Activated CD4-positive, alpha-beta memory T cell treated with anti-CD3 and anti-CD28 coated beads, Interleukin-2, amount 10 ng/mL, durations not matched to agents 7 days and 5 days (primary cell): ENCODE measurements at regions not wholly inside any gene's neighbourhood (a gene's known extent, or its start where the extent isn't known, plus 50 kb on each side); places are given as distances from the start of the nearest gene placed in this dataset.

Experiments
- CTCF ChIA-PET: fragments of 350-600 bp; sonication (Branson Sonifier 250); formaldehyde crosslinking; loops from one replicate; lab custom pipeline; 2021; ENCODE audit warnings: antibody characterized with exemption, inconsistent platforms; lab: Charles Lee
- POLR2A ChIA-PET: fragments of 350-600 bp; sonication (Branson Sonifier 250); formaldehyde crosslinking; loops from one replicate; lab custom pipeline; 2021; ENCODE audit warnings: antibody characterized with exemption; lab: Charles Lee
- DNase-seq: peaks from one replicate; pipeline ENCODE4 v3.0.0-alpha.2; 2020
- H3K27ac Mint-ChIP-seq: one replicate; pipeline ENCODE4 v1.8.0; 2021; ENCODE audit warnings: mild to moderate bottlenecking, mixed read lengths
- H3K27me3 Mint-ChIP-seq: one replicate; pipeline ENCODE4 v1.8.0; 2021; ENCODE audit warnings: mixed read lengths
- H3K36me3 Mint-ChIP-seq: one replicate; pipeline ENCODE4 v1.8.0; 2021; ENCODE audit warnings: low read depth, mixed read lengths
- H3K4me1 Mint-ChIP-seq: one replicate; pipeline ENCODE4 v1.8.0; 2021; ENCODE audit warnings: mixed read lengths
- H3K4me3 Mint-ChIP-seq: one replicate; pipeline ENCODE4 v1.8.0; 2021; ENCODE audit warnings: mild to moderate bottlenecking, mixed read lengths
- H3K9me3 Mint-ChIP-seq: one replicate; pipeline ENCODE4 v1.8.0; 2021; ENCODE audit warnings: mixed read lengths

- H3K9me3 Mint-ChIP-seq: no peaks in the 10 kb centered on the region
- no peak for DNase-seq
- ChIA-PET POLR2A (no interaction called here), CTCF (no interaction called here)
- H3K27me3 Mint-ChIP-seq: no peaks in the 10 kb centered on the region
- no peak overlapping the region for H3K4me3 Mint-ChIP-seq
- H3K36me3 Mint-ChIP-seq: no peaks in the 10 kb centered on the region
- no peak overlapping the region for H3K27ac Mint-ChIP-seq
- peaks cover 8% of the 10 kb centered on the region for H3K4me1 Mint-ChIP-seq
These were observed 96.3 kb upstream of the RNF152 start for GRCh38 chr18:61989138-61989537.

- Mint-ChIP-seq H3K9me3 (no peaks in the 10 kb centered on the region), H3K4me3 (no peak overlapping the region), H3K4me1 (peaks cover 6% of the 10 kb centered on the region), H3K27ac (no peak overlapping the region), H3K36me3 (no peaks in the 10 kb centered on the region), H3K27me3 (no peaks in the 10 kb centered on the region)
- no peak for DNase-seq
- ChIA-PET CTCF (no interaction called here), POLR2A (no interaction called here)
These were observed 95.3 kb upstream of the RNF152 start for GRCh38 chr18:61988100-61988499.

DNA sequence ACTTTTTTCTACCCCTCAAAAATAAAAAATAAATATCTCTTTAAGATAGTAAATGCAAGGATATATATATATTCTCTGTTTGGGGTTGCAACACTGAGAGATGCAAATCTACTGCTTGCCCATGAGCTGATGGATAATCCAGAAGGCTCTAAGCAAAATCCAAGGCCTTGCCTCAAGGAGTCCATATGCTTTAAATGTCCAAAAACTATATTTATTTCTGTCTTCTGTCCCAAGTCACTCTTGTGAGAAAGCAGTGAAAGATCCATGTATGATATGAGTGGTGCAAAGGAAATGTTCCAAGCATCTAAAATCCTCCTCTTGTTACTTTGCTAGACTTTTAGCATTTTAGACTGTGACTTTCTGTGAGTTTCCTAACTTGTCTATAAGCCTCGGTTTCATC is 92.9 kb upstream of the RNF152 start:
- no peaks in the 10 kb centered on the region for H3K27me3 Mint-ChIP-seq
- no peak for DNase-seq
- no peaks in the 10 kb centered on the region for H3K4me1 Mint-ChIP-seq
- H3K9me3 Mint-ChIP-seq: no peaks in the 10 kb centered on the region
- H3K4me3 Mint-ChIP-seq: no peak overlapping the region
- ChIA-PET POLR2A (no interaction called here), CTCF (no interaction called here)
- no peak overlapping the region for H3K27ac Mint-ChIP-seq
- no peaks in the 10 kb centered on the region for H3K36me3 Mint-ChIP-seq

DNA sequence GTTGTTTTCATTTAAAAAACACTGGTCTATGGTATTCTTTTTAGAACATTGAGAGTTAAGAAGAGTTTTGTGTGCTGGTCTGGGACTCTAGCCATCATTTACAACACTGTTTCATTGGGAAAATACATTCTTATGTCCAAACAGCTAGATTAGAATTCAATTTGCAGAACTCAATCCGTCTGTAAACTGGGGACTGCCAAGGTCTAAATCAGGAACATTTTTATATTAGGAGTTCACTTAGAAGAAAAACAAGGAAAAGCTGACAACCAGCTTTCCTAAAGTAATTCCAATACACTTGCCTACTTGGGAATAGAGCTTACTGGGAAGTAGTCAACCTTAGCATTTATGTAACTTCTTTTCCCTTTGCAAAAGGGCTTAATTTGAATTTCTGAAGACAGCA is 91.5 kb upstream of the RNF152 start:
- Mint-ChIP-seq H3K27ac (no peak overlapping the region), H3K9me3 (no peaks in the 10 kb centered on the region), H3K4me3 (no peak overlapping the region), H3K4me1 (peaks cover 6% of the 10 kb centered on the region), H3K36me3 (no peaks in the 10 kb centered on the region), H3K27me3 (no peaks in the 10 kb centered on the region)
- no peak for DNase-seq
- ChIA-PET CTCF (no interaction called here), POLR2A (no interaction called here)

GRCh38 chr18:61982475-61982874 is 89.7 kb upstream of the RNF152 start:
- Mint-ChIP-seq H3K4me3 (no peak overlapping the region), H3K9me3 (no peaks in the 10 kb centered on the region), H3K36me3 (no peaks in the 10 kb centered on the region), H3K27ac (no peak overlapping the region), H3K4me1 (peaks cover 6% of the 10 kb centered on the region), H3K27me3 (no peaks in the 10 kb centered on the region)
- no peak for DNase-seq
- ChIA-PET POLR2A (no interaction called here), CTCF (no interaction called here)

DNA sequence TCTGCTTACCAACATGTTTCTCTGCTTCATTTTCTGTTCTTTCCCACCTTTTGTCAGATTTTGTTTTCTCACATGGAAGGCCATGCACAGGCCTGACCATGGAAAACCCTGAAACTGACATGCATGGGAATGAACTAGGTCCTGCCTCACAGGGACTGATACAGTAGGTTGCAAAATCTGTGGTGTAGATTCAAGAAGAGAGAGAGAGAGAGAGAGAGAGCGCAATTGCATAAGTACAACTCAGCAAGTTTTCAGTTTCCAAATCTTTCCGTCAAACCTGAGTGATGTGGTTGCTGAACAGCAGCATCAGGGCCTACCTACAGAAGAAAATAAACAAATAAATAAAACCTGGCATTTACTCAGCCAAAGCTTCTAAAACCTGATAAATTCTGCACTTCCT is 87.5 kb upstream of the RNF152 start:
- H3K4me1 Mint-ChIP-seq: peaks cover 17% of the 10 kb centered on the region
- POLR2A ChIA-PET: no interaction called here
- no peak overlapping the region for H3K4me3 Mint-ChIP-seq
- H3K27me3 Mint-ChIP-seq: no peaks in the 10 kb centered on the region
- CTCF ChIA-PET: no interaction called here
- H3K9me3 Mint-ChIP-seq: no peaks in the 10 kb centered on the region
- no peaks in the 10 kb centered on the region for H3K36me3 Mint-ChIP-seq
- no peak overlapping the region for H3K27ac Mint-ChIP-seq
- no peak for DNase-seq

DNA sequence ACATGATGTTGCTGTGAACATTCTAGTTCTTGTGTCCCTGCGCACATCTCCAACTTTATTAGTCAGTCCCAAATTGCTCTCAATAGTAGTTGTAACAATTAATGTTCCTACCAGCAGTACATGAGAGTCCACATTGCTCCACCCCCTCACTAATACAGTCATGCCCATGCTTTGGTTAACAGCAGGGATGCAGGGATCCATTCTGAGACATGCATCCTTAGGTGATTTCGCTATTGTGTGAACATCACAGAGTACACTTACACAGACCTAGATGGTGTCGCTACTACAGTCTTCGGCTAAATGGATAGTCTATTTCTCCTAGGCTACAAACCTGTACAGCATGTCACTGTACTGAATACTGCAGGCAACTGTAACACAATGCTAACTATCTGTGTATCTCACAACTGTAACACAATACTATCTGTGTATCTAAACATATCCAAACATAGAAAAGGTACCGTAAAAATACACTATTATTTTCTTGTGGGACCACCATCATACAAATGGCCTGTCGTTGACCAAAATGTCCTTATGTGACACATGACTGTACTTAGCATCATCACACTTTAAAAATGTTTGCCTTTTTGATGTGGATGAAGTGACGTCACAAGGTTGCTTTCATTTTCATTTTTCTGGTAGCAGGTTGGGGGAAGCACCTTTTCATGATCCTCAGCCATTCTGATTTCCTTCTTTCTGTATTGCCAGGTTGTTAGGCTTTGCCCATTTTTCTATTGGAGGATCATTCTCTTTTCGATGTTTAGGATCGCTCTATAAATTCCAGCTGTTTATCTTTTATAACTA is 82.9 kb upstream of the RNF152 start:
- POLR2A ChIA-PET: no interaction called here
- Mint-ChIP-seq H3K27ac (no peak overlapping the region), H3K27me3 (no peaks in the 10 kb centered on the region), H3K9me3 (no peaks in the 10 kb centered on the region), H3K4me1 (peaks cover 18% of the 10 kb centered on the region), H3K4me3 (no peak overlapping the region), H3K36me3 (no peaks in the 10 kb centered on the region)
- no peak for DNase-seq
- CTCF ChIA-PET: no interaction called here

DNA sequence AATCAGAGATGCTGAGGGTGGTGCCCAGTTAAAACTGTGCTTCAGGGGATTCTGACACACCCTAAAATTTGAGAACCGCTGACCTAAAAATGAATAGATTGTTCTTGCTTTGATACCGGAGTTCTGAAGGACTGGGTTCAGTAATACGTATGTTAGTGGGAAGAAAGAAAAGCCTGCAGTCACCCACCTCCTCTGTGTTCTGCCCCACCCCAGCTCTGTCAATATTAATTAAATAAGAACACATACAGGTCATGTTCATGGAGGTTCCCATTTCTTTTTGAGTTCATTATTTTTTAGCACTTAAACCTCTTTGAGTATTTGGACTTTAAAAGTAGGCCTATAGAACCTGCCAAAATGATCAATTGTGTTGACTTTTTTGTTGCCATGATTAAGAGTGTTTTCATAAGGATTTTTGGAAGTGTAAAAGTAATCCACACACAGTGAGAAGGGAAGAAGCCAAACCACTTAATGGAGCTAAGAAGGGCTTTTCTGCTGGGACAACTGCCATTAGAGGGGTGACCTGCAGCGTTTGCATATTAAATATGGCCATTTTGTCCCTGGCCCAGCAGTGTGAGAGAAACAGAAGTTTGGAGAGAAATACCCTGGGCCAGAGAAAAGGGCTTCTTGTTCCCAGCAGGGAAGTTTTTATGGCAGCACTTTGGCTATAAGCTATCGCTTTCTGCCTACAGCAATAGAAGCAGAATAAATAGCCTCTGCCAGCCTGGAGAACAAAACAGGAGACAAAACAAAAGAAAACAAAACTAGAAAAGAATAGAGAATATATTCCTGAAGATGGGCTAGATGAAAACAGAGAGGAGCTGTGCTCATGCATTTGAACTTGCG is 80.7 kb upstream of the RNF152 start:
- peaks cover 11% of the 10 kb centered on the region for H3K4me1 Mint-ChIP-seq
- H3K27ac Mint-ChIP-seq: no peak overlapping the region
- CTCF ChIA-PET: no interaction called here
- no peak for DNase-seq
- POLR2A ChIA-PET: no interaction called here
- no peak overlapping the region for H3K4me3 Mint-ChIP-seq
- no peaks in the 10 kb centered on the region for H3K36me3 Mint-ChIP-seq
- H3K9me3 Mint-ChIP-seq: no peaks in the 10 kb centered on the region
- no peaks in the 10 kb centered on the region for H3K27me3 Mint-ChIP-seq

- POLR2A ChIA-PET: no interaction called here
- Mint-ChIP-seq H3K36me3 (no peaks in the 10 kb centered on the region), H3K27ac (no peak overlapping the region)
These were observed 79.8 kb upstream of the RNF152 start for GRCh38 chr18:61972389-61973264.

GRCh38 chr18:61967252-61967891 is 74.6 kb upstream of the RNF152 start:
- no peak overlapping the region for H3K4me3 Mint-ChIP-seq
- no peaks in the 10 kb centered on the region for H3K9me3 Mint-ChIP-seq
- no peak overlapping the region for H3K27ac Mint-ChIP-seq
- peaks cover 2% of the 10 kb centered on the region for H3K27me3 Mint-ChIP-seq
- POLR2A ChIA-PET: no interaction called here
- CTCF ChIA-PET: no interaction called here
- DNase-seq: no peak
- no peaks in the 10 kb centered on the region for H3K4me1 Mint-ChIP-seq
- no peaks in the 10 kb centered on the region for H3K36me3 Mint-ChIP-seq

More at GRCh38 chr18:61972389-61973264, 79.8 kb upstream of the RNF152 start:
- Mint-ChIP-seq H3K9me3 (no peaks in the 10 kb centered on the region), H3K4me3 (no peak overlapping the region), H3K4me1 (peaks cover 11% of the 10 kb centered on the region), H3K27me3 (no peaks in the 10 kb centered on the region)
- no peak for DNase-seq
- CTCF ChIA-PET: no interaction called here

DNA sequence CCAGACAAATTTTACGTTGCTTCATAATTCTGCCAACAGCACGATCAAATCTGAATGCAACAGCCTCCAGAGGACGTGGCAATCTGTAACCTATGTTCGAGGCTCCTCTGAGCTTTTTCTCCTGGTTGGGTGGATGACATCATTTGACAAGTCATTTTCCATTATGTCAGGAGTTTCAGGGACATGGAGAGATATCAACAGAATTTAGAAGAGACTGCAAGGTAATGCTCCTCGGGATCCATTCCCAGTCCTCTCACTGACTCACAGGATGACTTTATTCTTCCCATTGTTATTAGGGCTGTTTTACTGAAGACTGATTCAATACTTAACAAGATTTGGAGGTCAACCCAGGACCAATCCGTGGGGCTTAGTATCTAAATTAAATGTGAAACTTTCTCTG is 72.5 kb upstream of the RNF152 start:
- Mint-ChIP-seq H3K4me1 (no peaks in the 10 kb centered on the region), H3K4me3 (no peak overlapping the region), H3K36me3 (no peaks in the 10 kb centered on the region), H3K27me3 (peaks cover 6% of the 10 kb centered on the region), H3K27ac (no peak overlapping the region), H3K9me3 (no peaks in the 10 kb centered on the region)
- ChIA-PET POLR2A (no interaction called here), CTCF (no interaction called here)
- DNase-seq: no peak

- peaks cover 10% of the 10 kb centered on the region for H3K27me3 Mint-ChIP-seq
- ChIA-PET POLR2A (no interaction called here), CTCF (no interaction called here)
These were observed 71.8 kb upstream of the RNF152 start for GRCh38 chr18:61964616-61965015.

DNA sequence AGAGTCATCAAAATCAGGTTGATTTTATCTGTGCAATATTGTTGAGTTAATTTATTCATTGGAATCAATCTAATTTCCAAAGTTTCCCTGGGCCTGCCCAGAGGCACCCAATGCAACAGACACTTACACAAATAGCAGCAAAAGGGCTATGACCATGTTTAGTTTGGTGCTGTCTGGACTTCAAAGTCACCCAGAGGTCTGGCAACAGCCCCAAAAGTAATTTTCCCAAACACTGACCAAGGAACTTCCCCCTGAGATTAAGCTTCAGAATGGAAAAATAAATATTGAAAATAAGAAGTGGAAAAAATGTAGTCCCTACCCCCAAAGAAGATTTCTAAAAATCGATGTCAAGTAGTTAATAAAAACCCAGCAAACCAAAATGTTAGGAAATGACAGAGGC is 70.9 kb upstream of the RNF152 start:
- no peaks in the 10 kb centered on the region for H3K36me3 Mint-ChIP-seq
- peaks cover 16% of the 10 kb centered on the region for H3K27me3 Mint-ChIP-seq
- no peaks in the 10 kb centered on the region for H3K4me1 Mint-ChIP-seq
- CTCF ChIA-PET: no interaction called here
- no peak overlapping the region for H3K27ac Mint-ChIP-seq
- POLR2A ChIA-PET: no interaction called here
- DNase-seq: no peak
- H3K4me3 Mint-ChIP-seq: no peak overlapping the region
- H3K9me3 Mint-ChIP-seq: no peaks in the 10 kb centered on the region

More at GRCh38 chr18:61964616-61965015, 71.8 kb upstream of the RNF152 start:
- H3K27ac Mint-ChIP-seq: no peak overlapping the region
- no peaks in the 10 kb centered on the region for H3K4me1 Mint-ChIP-seq
- DNase-seq: no peak
- no peak overlapping the region for H3K4me3 Mint-ChIP-seq
- no peaks in the 10 kb centered on the region for H3K36me3 Mint-ChIP-seq
- no peaks in the 10 kb centered on the region for H3K9me3 Mint-ChIP-seq
